ENCODE measurements at regions not wholly inside any gene's neighbourhood (a gene's known extent, or its start where the extent isn't known, plus 50 kb on each side); places are given as distances from the start of the nearest gene placed in this dataset.

GRCh38 chr5:152547202-152547601, 142.1 kb upstream of the NMUR2 start:
- TF ChIP-seq POLR2A (IDR thresholded peaks at IDR 0.05; ENCODE audit: low read depth, low read length) (no peak), HCFC1 (IDR thresholded peaks at IDR 0.05; ENCODE audit: low read length) (no peak)
